Naive B cell (primary cell): ENCODE measurements at regions not wholly inside any gene's neighbourhood (a gene's known extent, or its start where the extent isn't known, plus 50 kb on each side); places are given as distances from the start of the nearest gene placed in this dataset.
"Not testable (repeated sequence)": the region's sequence is repeated elsewhere in the genome, so short reads cannot be mapped to it uniquely, and the experiment has no call there.

ENCODE experiments used
- ATAC-seq, 2 donors: fragments of 150-1000 bp; cut with Tn5 transposase; 2 replicates each; pipeline ENCODE4 v1.10.0; 2021; ENCODE audit warnings: low read depth in 2 of 2, mild to moderate bottlenecking in 2 of 2, moderate library complexity in 2 of 2
- DNase-seq: peaks from one replicate; pipeline ENCODE4 v3.0.0; 2022
- H3K27ac Mint-ChIP-seq, 6 donors: one replicate each; pipeline ENCODE4 v1.8.0; 2020 to 2022; ENCODE audit warnings: mild to moderate bottlenecking in 6 of 6, mixed read lengths in 6 of 6, moderate library complexity in 5 of 6, inconsistent platforms in 2 of 6
- H3K27me3 Mint-ChIP-seq, 3 donors: one replicate each; pipeline ENCODE4 v1.8.0; 2021 to 2022; ENCODE audit warnings: mixed read lengths in 3 of 3, mild to moderate bottlenecking in 1 of 3
- H3K36me3 Mint-ChIP-seq, 2 donors: one replicate each; pipeline ENCODE4 v1.8.0; 2020 to 2022; ENCODE audit warnings: mixed read lengths in 2 of 2, inconsistent platforms in 1 of 2, mild to moderate bottlenecking in 1 of 2
- H3K4me1 Mint-ChIP-seq, 3 donors: one replicate each; pipeline ENCODE4 v1.8.0; 2020 to 2022; ENCODE audit warnings: mixed read lengths in 3 of 3, inconsistent platforms in 1 of 3, mild to moderate bottlenecking in 1 of 3, moderate library complexity in 1 of 3
- H3K4me3 Mint-ChIP-seq, 8 donors: one replicate each; pipeline ENCODE4 v1.8.0; 2020 to 2022; ENCODE audit warnings: mild to moderate bottlenecking in 8 of 8, mixed read lengths in 8 of 8, moderate library complexity in 8 of 8, inconsistent platforms in 2 of 8
- H3K9me3 Mint-ChIP-seq, 7 donors: one replicate each; pipeline ENCODE4 v1.8.0; 2020 to 2022; ENCODE audit warnings: mixed read lengths in 7 of 7, mild to moderate bottlenecking in 5 of 7, inconsistent platforms in 2 of 7, moderate library complexity in 1 of 7

DNA sequence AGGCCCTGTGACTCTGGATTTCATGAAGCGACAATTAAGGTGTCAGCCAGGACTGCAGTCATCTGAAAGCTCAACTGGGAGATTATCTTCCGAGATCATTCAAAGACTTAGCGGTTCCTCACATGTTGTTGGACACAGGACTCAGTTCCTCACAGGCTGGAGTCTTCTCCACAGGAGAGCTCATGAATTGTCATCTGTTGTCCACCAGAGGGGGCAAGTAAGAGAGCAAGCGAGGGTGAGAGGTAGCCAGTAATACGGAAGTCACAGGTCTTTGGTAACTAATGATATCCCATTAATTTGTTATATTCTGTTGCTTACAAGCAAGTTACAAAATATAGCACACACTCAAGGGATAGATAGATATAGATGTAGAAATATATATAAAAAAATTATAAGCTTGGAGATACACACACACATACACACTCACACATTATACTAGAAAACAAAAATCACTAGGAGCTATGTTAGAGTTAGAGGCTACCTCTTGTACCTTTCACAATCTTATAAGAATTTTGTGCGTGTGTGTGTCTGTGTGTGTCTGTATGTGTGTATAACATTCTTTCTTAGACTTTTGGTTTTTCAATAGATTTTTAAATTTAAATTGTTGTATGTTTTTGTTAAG is 1695.3 kb downstream of the BRINP3 start:
- Mint-ChIP-seq H3K4me3 (no peak overlapping the region), H3K4me1 (no peaks in the 10 kb centered on the region), H3K27me3 (no peaks in the 10 kb centered on the region), H3K27ac (no peak overlapping the region), H3K9me3 (peaks cover 0 to 5% (median 2%) of the 10 kb centered on the region in 7 donors), H3K36me3 (no peaks in the 10 kb centered on the region)
- no peak for DNase-seq
- ATAC-seq = no peak

DNA sequence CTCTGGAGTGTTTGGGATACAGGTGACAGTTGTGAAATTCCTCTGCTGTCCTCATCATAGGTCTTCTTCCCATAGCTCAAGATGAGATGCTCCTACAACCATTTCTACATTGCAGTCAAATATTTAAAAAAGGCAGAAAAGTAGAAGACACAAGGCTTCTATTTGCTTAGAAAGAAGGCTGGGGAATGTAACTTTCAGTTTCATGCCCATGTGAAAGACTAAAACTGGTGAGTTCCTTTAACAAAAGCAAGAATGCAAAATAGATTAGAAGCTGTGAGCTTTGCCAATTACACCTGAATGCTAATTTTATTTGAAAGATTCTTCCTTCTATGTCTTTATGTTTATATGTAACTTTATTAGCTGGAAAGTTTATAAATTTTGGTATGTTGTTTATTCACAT is 1682.7 kb downstream of the BRINP3 start:
- no peak overlapping the region for H3K4me3 Mint-ChIP-seq
- H3K27ac Mint-ChIP-seq = no peak overlapping the region
- no peaks in the 10 kb centered on the region for H3K4me1 Mint-ChIP-seq
- H3K9me3 Mint-ChIP-seq = peaks cover 0 to 16% (median 5%) of the 10 kb centered on the region in 7 donors
- ATAC-seq (no peak), DNase-seq (no peak)
- H3K27me3 Mint-ChIP-seq = no peaks in the 10 kb centered on the region
- no peaks in the 10 kb centered on the region for H3K36me3 Mint-ChIP-seq

DNA sequence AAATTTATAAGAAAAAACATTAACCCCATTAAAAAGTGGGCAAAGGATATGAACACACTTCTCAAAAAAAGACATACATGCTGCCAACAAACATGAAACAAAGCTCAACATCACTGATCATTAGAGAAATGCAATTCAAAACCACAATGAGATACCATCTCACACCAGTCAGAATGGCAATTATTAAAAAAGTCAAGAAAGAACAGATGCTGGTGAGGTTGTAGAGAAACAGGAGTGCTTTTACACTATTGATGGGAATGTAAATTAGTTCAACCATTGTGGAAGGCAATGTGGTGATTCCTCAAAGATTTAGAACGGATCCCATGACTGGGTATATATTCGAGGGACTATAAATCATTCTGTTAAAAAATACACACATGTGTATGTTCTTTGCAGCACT is 1665.5 kb downstream of the BRINP3 start:
- H3K9me3 Mint-ChIP-seq = peaks cover 8 to 32% (median 17%) of the 10 kb centered on the region in 7 donors
- not testable (repeated sequence) for H3K4me3 Mint-ChIP-seq, ATAC-seq

DNA sequence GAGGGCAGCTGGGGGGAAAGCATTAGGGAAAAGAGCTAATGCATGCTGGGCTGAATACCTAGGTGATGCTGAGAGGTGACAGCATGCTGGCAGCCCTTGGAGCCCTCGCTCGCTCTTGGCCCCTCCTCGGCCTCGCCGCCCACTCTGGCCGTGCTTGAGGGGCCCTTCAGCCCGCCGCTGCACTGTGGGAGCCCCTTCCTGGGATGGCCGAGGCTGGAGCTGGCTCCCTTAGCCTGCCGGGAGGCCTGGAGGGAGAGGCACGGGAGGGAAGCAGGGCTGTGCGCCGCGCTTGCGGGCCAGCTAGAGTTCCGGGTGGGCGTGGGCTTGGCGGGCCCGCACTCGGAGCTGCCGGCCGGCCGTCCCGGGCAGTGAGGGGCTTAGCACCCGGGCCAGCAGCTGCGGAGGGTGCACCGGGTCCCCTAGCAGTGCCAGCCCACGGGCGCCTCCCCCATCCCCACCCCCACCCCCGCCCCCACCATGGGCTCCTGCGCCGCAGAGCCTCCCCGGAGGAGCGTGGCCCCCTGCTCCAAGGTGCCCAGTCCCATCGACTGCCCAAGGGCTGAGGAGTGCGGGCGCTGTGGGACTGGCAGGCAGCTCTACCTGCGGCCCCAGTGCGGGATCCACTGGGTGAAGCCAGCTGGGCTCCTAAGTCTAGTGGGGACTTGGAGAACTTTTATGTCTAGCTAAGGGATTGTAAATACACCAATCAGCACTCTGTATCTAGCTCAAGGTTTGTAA is 1664.7 kb downstream of the BRINP3 start:
- not testable (repeated sequence) for H3K36me3 Mint-ChIP-seq, ATAC-seq, H3K27me3 Mint-ChIP-seq, H3K4me1 Mint-ChIP-seq, H3K27ac Mint-ChIP-seq, H3K4me3 Mint-ChIP-seq, DNase-seq
- H3K9me3 Mint-ChIP-seq = peaks cover 5 to 32% (median 15%) of the 10 kb centered on the region in 7 donors

More for the DNA sequence above, 1665.5 kb downstream of the BRINP3 start:
- H3K27me3 Mint-ChIP-seq, H3K27ac Mint-ChIP-seq, DNase-seq, H3K4me1 Mint-ChIP-seq, H3K36me3 Mint-ChIP-seq: not testable (repeated sequence)

DNA sequence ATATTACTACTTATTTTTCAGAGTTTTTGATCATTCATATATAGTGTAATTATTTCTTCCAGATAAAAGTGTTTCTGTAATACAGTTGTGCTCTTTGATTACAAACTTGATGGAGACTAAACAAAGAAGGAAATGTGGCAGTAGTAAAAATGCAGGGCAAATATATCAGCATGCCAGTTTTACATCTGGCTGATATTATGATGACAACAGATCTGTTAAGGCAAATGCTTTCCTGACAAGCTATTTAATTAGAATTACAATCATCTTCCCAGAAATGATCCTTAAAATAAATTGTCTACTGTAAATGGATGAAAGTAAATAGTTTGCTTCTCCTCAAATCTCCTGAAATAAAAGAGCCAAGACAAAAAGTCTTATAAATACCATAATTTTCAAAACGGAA is 1659.8 kb downstream of the BRINP3 start:
- DNase-seq (no peak), ATAC-seq (no peak)
- H3K9me3 Mint-ChIP-seq = peaks cover 2 to 13% (median 7%) of the 10 kb centered on the region in 7 donors
- no peak overlapping the region for H3K4me3 Mint-ChIP-seq
- no peaks in the 10 kb centered on the region for H3K36me3 Mint-ChIP-seq
- H3K27ac Mint-ChIP-seq = no peak overlapping the region
- no peaks in the 10 kb centered on the region for H3K4me1 Mint-ChIP-seq
- no peaks in the 10 kb centered on the region for H3K27me3 Mint-ChIP-seq

DNA sequence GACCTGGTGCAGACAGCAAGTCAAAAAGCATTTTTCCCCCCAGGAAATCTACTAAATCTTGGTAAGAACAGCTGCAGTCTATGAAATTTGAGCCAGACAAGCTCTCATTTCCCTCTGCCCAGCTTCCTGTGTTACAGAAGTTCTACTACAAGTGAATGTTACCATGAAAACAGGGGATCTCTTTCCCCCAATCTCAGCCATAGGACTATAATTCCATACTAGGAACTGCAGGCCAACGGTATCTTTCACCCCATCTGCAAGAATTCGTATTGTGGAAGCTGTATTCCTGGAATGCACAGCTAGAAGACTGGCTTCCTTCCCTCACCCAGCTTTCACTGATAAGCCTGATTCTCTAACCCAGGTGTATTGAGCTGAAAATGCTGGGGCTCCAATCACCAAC is 1655.4 kb downstream of the BRINP3 start:
- DNase-seq (no peak), ATAC-seq (no peak)
- no peaks in the 10 kb centered on the region for H3K4me1 Mint-ChIP-seq
- peaks cover 0 to 2% (median 0%) of the 10 kb centered on the region in 7 donors for H3K9me3 Mint-ChIP-seq
- H3K27me3 Mint-ChIP-seq = no peaks in the 10 kb centered on the region
- no peak overlapping the region for H3K4me3 Mint-ChIP-seq
- H3K27ac Mint-ChIP-seq = no peak overlapping the region
- no peaks in the 10 kb centered on the region for H3K36me3 Mint-ChIP-seq

DNA sequence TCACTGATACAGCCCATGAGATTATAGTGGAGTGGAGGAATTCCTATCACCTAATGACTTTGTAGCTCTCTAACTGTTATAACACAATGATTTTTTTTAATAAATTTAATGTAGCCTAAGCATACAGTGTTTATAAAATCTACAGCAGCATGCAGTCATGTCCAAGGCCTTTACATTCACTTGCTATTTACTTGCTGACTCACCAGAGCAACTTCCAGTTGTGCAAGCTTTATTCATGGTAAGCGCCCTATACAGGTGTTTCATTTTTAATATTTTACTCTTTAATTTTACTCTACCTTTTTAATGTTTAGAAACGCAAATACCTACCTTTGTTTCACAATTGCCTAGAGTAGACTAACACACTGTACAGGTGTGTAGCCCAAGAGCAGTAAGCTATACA is 1652.2 kb downstream of the BRINP3 start:
- no peaks in the 10 kb centered on the region for H3K27me3 Mint-ChIP-seq
- peaks cover 0 to 4% (median 0%) of the 10 kb centered on the region in 7 donors for H3K9me3 Mint-ChIP-seq
- H3K27ac Mint-ChIP-seq = no peak overlapping the region
- H3K36me3 Mint-ChIP-seq = no peaks in the 10 kb centered on the region
- ATAC-seq (no peak), DNase-seq (no peak)
- H3K4me3 Mint-ChIP-seq = no peak overlapping the region
- H3K4me1 Mint-ChIP-seq = no peaks in the 10 kb centered on the region

DNA sequence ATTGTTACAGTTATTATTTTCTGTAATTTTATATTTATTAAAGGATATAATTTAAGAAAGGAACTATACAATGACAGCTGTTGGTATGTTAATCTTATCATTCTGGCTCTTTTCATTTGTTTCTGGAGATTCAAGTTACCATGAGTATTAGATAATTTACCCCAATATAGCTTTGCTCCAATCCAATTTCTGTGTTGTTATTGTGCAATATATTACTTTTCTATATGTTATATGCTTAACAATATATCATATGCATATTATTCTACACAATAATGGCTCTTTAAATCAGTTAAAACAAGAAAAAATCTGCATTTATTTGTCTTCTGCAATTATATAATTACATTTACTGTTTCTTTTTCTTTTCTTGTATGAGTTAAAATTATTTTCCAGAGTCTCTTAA is 1650.9 kb downstream of the BRINP3 start:
- H3K27ac Mint-ChIP-seq = no peak overlapping the region
- peaks cover 0 to 4% (median 0%) of the 10 kb centered on the region in 7 donors for H3K9me3 Mint-ChIP-seq
- no peak overlapping the region for H3K4me3 Mint-ChIP-seq
- no peaks in the 10 kb centered on the region for H3K27me3 Mint-ChIP-seq
- H3K4me1 Mint-ChIP-seq = no peaks in the 10 kb centered on the region
- ATAC-seq (no peak), DNase-seq (no peak)
- H3K36me3 Mint-ChIP-seq = no peaks in the 10 kb centered on the region

DNA sequence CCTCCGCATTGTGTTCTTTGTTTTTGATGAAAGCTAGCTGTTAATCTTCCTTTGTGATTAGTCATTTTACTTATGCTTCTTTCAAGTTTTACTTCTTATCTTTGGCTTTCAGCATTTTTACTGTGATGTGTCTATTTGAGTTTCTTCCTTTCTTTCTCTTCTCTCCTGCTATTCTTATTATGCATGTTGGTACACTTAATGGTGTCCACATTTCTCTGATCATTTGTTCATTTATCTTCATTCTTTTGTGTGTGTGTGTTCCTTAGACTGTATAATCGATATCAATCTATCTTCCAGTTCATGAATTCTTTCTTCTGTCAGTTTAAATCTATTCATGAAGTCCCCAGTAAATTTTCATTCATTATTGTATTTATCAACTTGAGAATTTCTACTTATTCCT is 1650.3 kb downstream of the BRINP3 start:
- Mint-ChIP-seq H3K4me3 (no peak overlapping the region), H3K27me3 (no peaks in the 10 kb centered on the region), H3K4me1 (no peaks in the 10 kb centered on the region), H3K27ac (no peak overlapping the region), H3K9me3 (peaks cover 0 to 4% (median 0%) of the 10 kb centered on the region in 7 donors), H3K36me3 (no peaks in the 10 kb centered on the region)
- DNase-seq (no peak), ATAC-seq (no peak)

DNA sequence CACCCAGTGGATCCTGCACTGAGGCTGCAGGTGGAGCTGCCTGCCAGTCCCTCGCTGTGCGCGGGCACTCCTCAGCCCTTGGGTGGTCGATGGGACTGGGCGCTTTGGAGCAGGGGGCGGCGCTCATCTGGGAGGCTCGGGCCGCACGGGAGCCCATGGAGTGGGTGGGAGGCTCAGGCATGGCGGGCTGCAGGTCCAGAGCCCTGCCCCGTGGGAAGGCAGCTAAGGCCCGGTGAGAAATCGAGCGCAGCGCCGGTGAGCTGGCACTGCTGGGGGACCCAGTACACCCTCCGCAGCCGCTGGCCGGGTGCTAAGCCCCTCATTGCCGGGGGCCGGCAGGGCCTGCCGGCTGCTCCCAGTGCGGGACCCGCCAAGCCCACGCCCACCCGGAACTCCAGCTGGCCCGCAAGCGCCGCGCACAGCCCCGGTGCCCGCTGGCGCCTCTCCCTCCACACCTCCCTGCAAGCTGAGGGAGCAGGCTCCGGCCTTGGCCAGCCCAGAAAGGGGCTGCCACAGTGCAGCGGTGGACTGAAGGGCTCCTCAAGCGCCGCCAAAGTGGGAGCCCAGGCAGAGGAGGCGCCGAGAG is 1636.5 kb downstream of the BRINP3 start:
- not testable (repeated sequence) for H3K4me3 Mint-ChIP-seq, ATAC-seq, H3K27ac Mint-ChIP-seq, H3K27me3 Mint-ChIP-seq, H3K36me3 Mint-ChIP-seq, DNase-seq, H3K4me1 Mint-ChIP-seq
- H3K9me3 Mint-ChIP-seq = peaks cover 0 to 11% (median 5%) of the 10 kb centered on the region in 7 donors

DNA sequence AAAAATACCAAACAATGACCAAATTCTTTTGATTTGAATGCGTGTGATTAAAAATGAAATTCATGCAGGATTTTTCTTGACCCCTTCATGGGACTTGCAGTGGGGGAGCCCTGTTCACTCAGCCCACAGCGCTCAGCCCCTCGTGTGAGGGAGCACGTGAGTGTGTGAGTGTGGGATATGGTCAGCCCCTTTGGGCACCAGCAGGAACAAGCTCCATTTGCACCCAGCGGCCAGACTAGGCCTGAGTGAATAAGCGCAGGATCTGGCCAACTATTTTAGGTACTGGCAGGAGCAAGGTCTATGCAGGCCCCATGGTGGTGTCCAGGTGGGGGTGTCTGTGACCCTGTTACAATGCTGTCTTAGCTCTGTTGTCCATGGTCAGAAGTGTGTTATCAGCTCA is 1631.2 kb downstream of the BRINP3 start:
- H3K9me3 Mint-ChIP-seq = peaks cover 0 to 2% (median 0%) of the 10 kb centered on the region in 7 donors
- ATAC-seq (no peak), DNase-seq (no peak)
- no peaks in the 10 kb centered on the region for H3K27me3 Mint-ChIP-seq
- H3K27ac Mint-ChIP-seq = no peak overlapping the region
- H3K36me3 Mint-ChIP-seq = no peaks in the 10 kb centered on the region
- no peak overlapping the region for H3K4me3 Mint-ChIP-seq
- H3K4me1 Mint-ChIP-seq = no peaks in the 10 kb centered on the region

DNA sequence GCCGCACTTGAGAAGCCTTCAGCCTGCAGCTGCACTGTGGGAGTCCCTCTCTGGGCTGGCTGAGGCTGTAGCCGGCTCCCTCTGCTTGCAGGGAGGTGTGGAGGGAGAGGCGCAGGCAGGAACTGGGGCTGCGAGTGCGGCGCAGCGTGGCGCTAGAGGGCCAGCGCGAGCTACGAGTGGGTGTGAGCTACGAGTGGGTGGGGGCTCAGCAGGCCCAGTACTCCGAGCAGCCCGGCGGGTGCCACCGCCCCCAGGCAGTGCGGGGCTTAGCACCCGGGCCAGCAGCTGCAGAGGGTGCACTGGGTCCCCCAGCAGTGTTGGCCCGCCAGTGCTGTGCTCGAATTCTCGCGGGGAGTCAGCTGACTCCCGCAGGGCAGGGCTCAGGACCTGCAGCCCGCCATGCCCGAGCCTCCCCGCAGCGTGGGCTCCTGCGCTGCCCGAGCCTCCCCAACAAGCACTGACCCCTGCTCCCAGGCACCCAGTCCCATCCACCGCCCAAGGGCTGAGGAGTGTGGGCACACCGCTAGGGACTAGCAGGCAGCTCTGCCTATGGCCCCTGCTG is 1620.1 kb downstream of the BRINP3 start:
- H3K4me1 Mint-ChIP-seq = no peaks in the 10 kb centered on the region
- no peak for ATAC-seq
- no peaks in the 10 kb centered on the region for H3K36me3 Mint-ChIP-seq
- no peak overlapping the region for H3K27ac Mint-ChIP-seq
- H3K4me3 Mint-ChIP-seq = no peak overlapping the region
- peaks cover 0 to 10% (median 7%) of the 10 kb centered on the region in 7 donors for H3K9me3 Mint-ChIP-seq
- no peak for DNase-seq
- no peaks in the 10 kb centered on the region for H3K27me3 Mint-ChIP-seq

DNA sequence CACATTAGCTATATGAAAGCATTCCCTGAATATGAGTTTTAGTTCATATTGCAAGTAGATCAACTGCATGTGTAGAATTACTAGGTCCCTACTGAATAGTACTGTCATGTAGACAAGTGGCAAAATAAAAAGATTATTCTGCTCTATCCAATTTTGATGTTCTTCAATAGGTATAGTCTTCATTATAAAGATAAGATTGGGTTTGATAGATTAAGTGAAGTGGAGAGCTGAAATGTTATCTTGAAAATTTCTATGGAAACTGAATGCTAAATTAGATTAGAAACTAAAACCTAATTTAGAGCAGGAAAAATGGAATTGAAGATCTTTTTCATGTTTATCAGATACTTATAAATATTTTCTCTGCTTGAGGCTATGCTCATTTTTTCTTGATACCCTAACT is 1610.0 kb downstream of the BRINP3 start:
- DNase-seq (no peak), ATAC-seq (no peak)
- Mint-ChIP-seq H3K36me3 (no peaks in the 10 kb centered on the region), H3K9me3 (peaks cover 0 to 10% (median 4%) of the 10 kb centered on the region in 7 donors), H3K27me3 (no peaks in the 10 kb centered on the region), H3K4me3 (no peak overlapping the region), H3K27ac (no peak overlapping the region), H3K4me1 (no peaks in the 10 kb centered on the region)

DNA sequence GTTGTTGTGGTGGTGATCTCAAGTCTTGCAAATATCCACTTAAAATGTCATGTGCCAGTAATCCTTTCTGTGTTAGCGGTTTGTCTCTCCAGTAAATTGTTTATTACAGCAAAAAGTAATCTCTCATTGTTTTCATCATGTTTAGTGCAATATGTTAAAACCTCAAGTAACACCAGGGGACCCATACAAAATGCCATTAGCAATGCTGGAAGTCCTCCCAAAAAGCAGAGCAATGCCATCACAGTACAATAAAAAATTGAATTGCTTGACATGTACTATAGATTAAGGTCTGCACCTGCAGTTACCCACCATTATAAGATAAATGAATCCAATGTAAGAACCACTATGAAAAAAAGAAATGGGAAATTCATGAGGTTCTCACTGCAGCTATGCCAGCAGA is 1606.5 kb downstream of the BRINP3 start:
- Mint-ChIP-seq H3K36me3 (no peaks in the 10 kb centered on the region), H3K9me3 (peaks cover 0 to 1% (median 0%) of the 10 kb centered on the region in 7 donors), H3K27me3 (no peaks in the 10 kb centered on the region), H3K4me1 (no peaks in the 10 kb centered on the region), H3K27ac (no peak overlapping the region), H3K4me3 (no peak overlapping the region)
- DNase-seq (no peak), ATAC-seq (no peak)
